ENCODE measurements at regions not wholly inside any gene's neighbourhood (a gene's known extent, or its start where the extent isn't known, plus 50 kb on each side); places are given as distances from the start of the nearest gene placed in this dataset.

DNA sequence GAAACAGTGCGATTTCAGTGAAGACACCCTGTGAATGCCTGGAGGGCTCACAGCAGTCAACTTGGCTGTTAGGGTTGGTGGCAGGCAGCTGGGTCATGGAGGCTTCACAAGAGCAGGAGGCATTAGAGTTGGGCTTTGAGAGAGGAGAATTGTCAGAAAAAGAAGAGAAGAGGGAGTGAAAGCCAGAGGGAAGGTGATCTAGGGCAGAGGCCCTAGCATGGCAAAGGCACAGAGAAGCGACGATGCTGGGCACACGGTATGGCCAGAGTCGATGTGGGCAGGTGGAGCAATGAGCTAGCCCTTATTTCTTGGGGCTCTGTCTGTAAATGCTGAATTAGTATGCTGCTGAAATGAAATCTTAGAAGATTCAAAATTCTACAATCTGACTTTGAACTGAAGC lies 52.6 kb upstream of the OLFM4 start:
- Histone ChIP-seq H3K9ac (ENCODE audit: low read depth in 2 of 2, low read length in 2 of 2) (no peak overlapping the region), H3K27me3 (no peaks in the 10 kb centered on the region), H3K4me1 (no peaks in the 10 kb centered on the region), H3K4me3 (no peak overlapping the region), H3K36me3 (no peaks in the 10 kb centered on the region), H3K27ac (no peak overlapping the region), H3K9me3 (no peaks in the 10 kb centered on the region)
- intact Hi-C loops (cut with DNase I): no loop called here
- DNase-seq: no peak
- TF ChIP-seq, protein P1, sequence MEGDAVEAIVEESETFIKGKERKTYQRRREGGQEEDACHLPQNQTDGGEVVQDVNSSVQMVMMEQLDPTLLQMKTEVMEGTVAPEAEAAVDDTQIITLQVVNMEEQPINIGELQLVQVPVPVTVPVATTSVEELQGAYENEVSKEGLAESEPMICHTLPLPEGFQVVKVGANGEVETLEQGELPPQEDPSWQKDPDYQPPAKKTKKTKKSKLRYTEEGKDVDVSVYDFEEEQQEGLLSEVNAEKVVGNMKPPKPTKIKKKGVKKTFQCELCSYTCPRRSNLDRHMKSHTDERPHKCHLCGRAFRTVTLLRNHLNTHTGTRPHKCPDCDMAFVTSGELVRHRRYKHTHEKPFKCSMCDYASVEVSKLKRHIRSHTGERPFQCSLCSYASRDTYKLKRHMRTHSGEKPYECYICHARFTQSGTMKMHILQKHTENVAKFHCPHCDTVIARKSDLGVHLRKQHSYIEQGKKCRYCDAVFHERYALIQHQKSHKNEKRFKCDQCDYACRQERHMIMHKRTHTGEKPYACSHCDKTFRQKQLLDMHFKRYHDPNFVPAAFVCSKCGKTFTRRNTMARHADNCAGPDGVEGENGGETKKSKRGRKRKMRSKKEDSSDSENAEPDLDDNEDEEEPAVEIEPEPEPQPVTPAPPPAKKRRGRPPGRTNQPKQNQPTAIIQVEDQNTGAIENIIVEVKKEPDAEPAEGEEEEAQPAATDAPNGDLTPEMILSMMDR (IDR thresholded peaks at IDR 0.05): no peak

DNA sequence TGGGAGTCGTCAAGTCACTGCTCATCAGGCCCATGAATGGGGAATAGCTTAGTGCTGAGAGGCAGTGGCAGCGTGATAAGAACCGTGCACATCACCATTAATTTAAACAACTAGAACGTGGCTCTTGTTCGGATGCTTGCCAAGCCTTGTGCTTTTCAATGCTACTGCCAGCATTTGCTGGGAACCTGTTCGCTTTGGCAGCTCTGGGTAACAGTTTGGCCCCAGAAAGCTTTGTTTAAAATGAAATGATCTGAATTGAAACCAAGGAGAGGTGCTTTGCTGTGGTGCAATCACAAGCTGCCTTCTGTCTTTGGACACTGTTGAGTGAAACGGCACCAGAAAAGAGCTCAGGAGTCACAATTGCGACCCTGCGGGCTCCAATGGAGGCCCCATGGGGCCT lies 53.5 kb upstream of the OLFM4 start:
- Histone ChIP-seq H3K4me1 (no peaks in the 10 kb centered on the region), H3K36me3 (no peaks in the 10 kb centered on the region), H3K9ac (ENCODE audit: low read depth in 2 of 2, low read length in 2 of 2) (no peak overlapping the region), H3K9me3 (no peaks in the 10 kb centered on the region), H3K27ac (no peak overlapping the region), H3K27me3 (no peaks in the 10 kb centered on the region), H3K4me3 (no peak overlapping the region)
- TF ChIP-seq, protein P1 (IDR thresholded peaks at IDR 0.05): no peak
- intact Hi-C loops (cut with DNase I): no loop called here
- DNase-seq: no peak

DNA sequence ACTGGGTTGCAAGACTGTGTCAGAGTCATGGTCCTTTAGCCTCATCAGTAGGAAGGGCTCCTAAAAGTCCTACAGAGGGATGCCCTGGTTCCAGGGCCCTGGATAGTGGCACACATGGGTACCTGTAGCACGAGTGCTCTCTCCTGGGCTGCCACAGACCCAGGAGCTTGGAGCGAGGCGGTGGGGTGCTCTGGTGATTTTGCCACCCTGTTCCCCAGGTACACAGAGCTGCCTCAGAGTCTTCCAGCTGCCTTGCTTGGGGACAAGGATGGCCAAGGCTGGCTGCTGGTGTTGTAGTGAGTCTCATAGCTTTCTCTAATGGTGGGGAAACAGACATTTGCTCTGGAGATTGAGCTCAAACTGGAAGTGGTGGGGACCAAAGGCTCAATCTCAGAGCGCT lies 53.9 kb upstream of the OLFM4 start:
- intact Hi-C loops (cut with DNase I): no loop called here
- TF ChIP-seq, protein P1 (IDR thresholded peaks at IDR 0.05): no peak
- no peak for DNase-seq

DNA sequence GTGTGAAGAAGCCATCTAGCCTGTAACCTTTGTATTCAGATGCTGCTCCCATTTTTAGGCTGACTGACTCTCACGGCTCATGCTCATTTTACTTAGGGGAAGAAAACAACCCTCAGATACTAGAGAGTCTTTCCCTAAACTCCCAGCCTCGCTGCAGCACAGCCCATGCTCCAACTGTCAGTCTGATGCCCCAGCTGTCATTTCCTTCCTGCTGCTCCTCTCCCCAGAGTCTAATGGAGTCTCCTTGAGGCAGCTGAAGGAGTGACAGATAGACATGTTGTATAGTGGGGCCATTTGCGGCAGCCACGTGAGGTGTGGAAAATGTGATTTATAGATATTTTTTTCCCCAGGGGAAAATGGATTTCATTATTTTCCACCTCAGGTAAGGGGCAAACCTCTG lies 59.2 kb upstream of the OLFM4 start:
- H3K9ac ChIP-seq (ENCODE audit: low read depth in 2 of 2, low read length in 2 of 2): no peak overlapping the region
- H3K9me3 ChIP-seq: no peaks in the 10 kb centered on the region
- intact Hi-C loops (cut with DNase I): loop anchor here (5.0 kb wide), 1 partner anchor 183 kb away; no protein-coding TSS in a partner anchor
- no peaks in the 10 kb centered on the region for H3K4me1 ChIP-seq
- H3K27ac ChIP-seq: no peak overlapping the region
- no peak overlapping the region for H3K4me3 ChIP-seq
- H3K36me3 ChIP-seq: no peaks in the 10 kb centered on the region
- H3K27me3 ChIP-seq: no peaks in the 10 kb centered on the region
- no peak for DNase-seq
- TF ChIP-seq, protein P1 (IDR thresholded peaks at IDR 0.05): no peak

More for the DNA sequence above, 53.9 kb upstream of the OLFM4 start:
- Histone ChIP-seq H3K36me3 (no peaks in the 10 kb centered on the region), H3K9me3 (no peaks in the 10 kb centered on the region), H3K4me1 (no peaks in the 10 kb centered on the region), H3K27ac (no peak overlapping the region), H3K4me3 (no peak overlapping the region), H3K9ac (ENCODE audit: low read depth in 2 of 2, low read length in 2 of 2) (no peak overlapping the region), H3K27me3 (no peaks in the 10 kb centered on the region)

DNA sequence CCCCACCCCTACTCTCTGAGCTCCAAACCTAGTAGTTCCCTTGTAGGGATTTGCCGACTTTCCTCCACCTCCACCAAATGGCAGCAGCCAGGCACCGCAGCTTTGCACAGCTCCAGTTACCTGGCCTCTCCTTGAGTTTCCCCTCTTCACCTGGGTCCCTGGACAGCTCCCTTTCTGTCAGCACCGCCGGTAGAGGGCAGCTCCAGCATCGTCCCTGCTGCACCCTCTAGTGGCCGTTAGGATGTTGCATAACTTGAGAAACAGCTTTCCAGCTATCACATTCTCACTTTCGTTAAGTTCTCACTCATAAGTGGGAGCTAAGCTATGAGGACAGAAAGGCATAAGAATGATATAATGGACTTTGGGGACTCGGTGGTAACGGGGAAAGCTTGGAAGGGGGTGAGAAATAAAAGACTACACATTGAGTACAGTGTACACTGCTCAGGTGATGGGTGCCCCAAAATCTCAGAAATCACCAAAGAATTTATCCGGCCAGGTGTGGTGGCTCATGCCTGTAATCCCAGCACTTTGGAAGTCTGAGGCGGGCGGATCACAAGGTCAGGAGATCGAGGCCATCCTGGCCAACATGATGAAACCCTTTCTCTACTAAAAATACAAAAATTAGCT lies 60.4 kb upstream of the OLFM4 start:
- Histone ChIP-seq H3K27ac (no peak overlapping the region), H3K4me1 (no peaks in the 10 kb centered on the region), H3K4me3 (no peak overlapping the region), H3K9me3 (no peaks in the 10 kb centered on the region), H3K27me3 (no peaks in the 10 kb centered on the region), H3K9ac (ENCODE audit: low read depth in 2 of 2, low read length in 2 of 2) (no peak overlapping the region), H3K36me3 (no peaks in the 10 kb centered on the region)
- TF ChIP-seq, protein P1 (IDR thresholded peaks at IDR 0.05): peak; percentile 89
- peak; percentile 82 for DNase-seq
- intact Hi-C loops (cut with DNase I): loop anchor here (5.0 kb wide), 1 partner anchor 184 kb away; no protein-coding TSS in a partner anchor
